Raji (cell line): ENCODE measurements at regions not wholly inside any gene's neighbourhood (a gene's known extent, or its start where the extent isn't known, plus 50 kb on each side); places are given as distances from the start of the nearest gene placed in this dataset.

Experiments used
- POLR2A ChIP-seq: IDR thresholded peaks from 2 replicates; pipeline ENCODE4 v1.6.1; 2011; ENCODE audit warnings: low read depth, low read length, control low read depth; ENCODE audit not compliant: insufficient read depth

- no peak for TF ChIP-seq POLR2A
These were observed 152.1 kb upstream of the ID2 start for GRCh38 chr2:8529706-8530277.

GRCh38 chr2:8531481-8531880, 150.4 kb upstream of the ID2 start:
- no peak for TF ChIP-seq POLR2A

GRCh38 chr2:8532438-8532837, 149.4 kb upstream of the ID2 start:
- TF ChIP-seq POLR2A = no peak

GRCh38 chr2:8533923-8534322, 147.9 kb upstream of the ID2 start:
- TF ChIP-seq POLR2A = no peak

- TF ChIP-seq POLR2A = no peak
These were observed 147.5 kb upstream of the ID2 start for GRCh38 chr2:8534386-8534728.

- TF ChIP-seq POLR2A = no peak
These were observed 147.0 kb upstream of the ID2 start for GRCh38 chr2:8534729-8535468.

GRCh38 chr2:8535469-8535795, 146.4 kb upstream of the ID2 start:
- TF ChIP-seq POLR2A = no peak

- no peak for TF ChIP-seq POLR2A
These were observed 145.8 kb upstream of the ID2 start for GRCh38 chr2:8535821-8536685.

GRCh38 chr2:8536686-8537561, 144.9 kb upstream of the ID2 start:
- TF ChIP-seq POLR2A = no peak

- no peak for TF ChIP-seq POLR2A
These were observed 144.2 kb upstream of the ID2 start for GRCh38 chr2:8537562-8538155.

- no peak for TF ChIP-seq POLR2A
These were observed 143.3 kb upstream of the ID2 start for GRCh38 chr2:8538531-8538930.

- TF ChIP-seq POLR2A = no peak
These were observed 142.8 kb upstream of the ID2 start for GRCh38 chr2:8538931-8539621.

GRCh38 chr2:8539743-8540551, 141.9 kb upstream of the ID2 start:
- TF ChIP-seq POLR2A = no peak
